ENCODE measurements at regions not wholly inside any gene's neighbourhood (a gene's known extent, or its start where the extent isn't known, plus 50 kb on each side); places are given as distances from the start of the nearest gene placed in this dataset.

GRCh38 chr6:12459945-12460661 lies 169.9 kb downstream of the EDN1 start:
- Mint-ChIP-seq H3K27me3 (peaks cover 13% of the 10 kb centered on the region in 2 donors), H3K4me1 (no peaks in the 10 kb centered on the region)

GRCh38 chr6:12467706-12468670 lies 177.8 kb downstream of the EDN1 start:
- no peak for ATAC-seq (replicated peaks)
- H3K27ac Mint-ChIP-seq: no peak overlapping the region

More at GRCh38 chr6:12459945-12460661, 169.9 kb downstream of the EDN1 start:
- H3K4me3 Mint-ChIP-seq: no peak overlapping the region
- DNase-seq (no peak), ATAC-seq (replicated peaks) (no peak)
- H3K36me3 Mint-ChIP-seq: no peaks in the 10 kb centered on the region
- no peak overlapping the region for H3K27ac Mint-ChIP-seq
- no peaks in the 10 kb centered on the region for H3K9me3 Mint-ChIP-seq

GRCh38 chr6:12472601-12473038 lies 182.5 kb downstream of the EDN1 start:
- Mint-ChIP-seq H3K4me1 (peaks cover 2 to 7% of the 10 kb centered on the region in 2 donors), H3K4me3 (no peak overlapping the region), H3K9me3 (no peaks in the 10 kb centered on the region), H3K27ac (no peak overlapping the region), H3K27me3 (peaks cover 14 to 15% of the 10 kb centered on the region in 2 donors), H3K36me3 (no peaks in the 10 kb centered on the region)
- DNase-seq (no peak), ATAC-seq (replicated peaks) (no peak)

More at GRCh38 chr6:12467706-12468670, 177.8 kb downstream of the EDN1 start:
- Mint-ChIP-seq H3K9me3 (no peaks in the 10 kb centered on the region), H3K4me1 (no peaks in the 10 kb centered on the region), H3K27me3 (peaks cover 7 to 12% of the 10 kb centered on the region in 2 donors), H3K4me3 (no peak overlapping the region), H3K36me3 (no peaks in the 10 kb centered on the region)
- DNase-seq: no peak

- Mint-ChIP-seq H3K4me1 (peaks cover 2 to 7% of the 10 kb centered on the region in 2 donors), H3K36me3 (no peaks in the 10 kb centered on the region), H3K27ac (no peak overlapping the region), H3K9me3 (no peaks in the 10 kb centered on the region), H3K27me3 (peaks cover 14 to 15% of the 10 kb centered on the region in 2 donors), H3K4me3 (no peak overlapping the region)
- DNase-seq (no peak), ATAC-seq (replicated peaks) (no peak)
Measured at GRCh38 chr6:12473494-12473893, 183.3 kb downstream of the EDN1 start.

- H3K27me3 Mint-ChIP-seq: peaks cover 14 to 15% of the 10 kb centered on the region in 2 donors
- DNase-seq: no peak
- H3K4me3 Mint-ChIP-seq: no peak overlapping the region
- ATAC-seq (replicated peaks): no peak
- H3K27ac Mint-ChIP-seq: no peak overlapping the region
- H3K36me3 Mint-ChIP-seq: no peaks in the 10 kb centered on the region
- peaks cover 2 to 7% of the 10 kb centered on the region in 2 donors for H3K4me1 Mint-ChIP-seq
- H3K9me3 Mint-ChIP-seq: no peaks in the 10 kb centered on the region
Measured at GRCh38 chr6:12474167-12475140, 184.3 kb downstream of the EDN1 start.

GRCh38 chr6:12476484-12476883 lies 186.3 kb downstream of the EDN1 start:
- no peaks in the 10 kb centered on the region for H3K36me3 Mint-ChIP-seq
- ATAC-seq (replicated peaks) (no peak), DNase-seq (no peak)
- H3K9me3 Mint-ChIP-seq: no peaks in the 10 kb centered on the region
- peaks cover 2 to 7% of the 10 kb centered on the region in 2 donors for H3K4me1 Mint-ChIP-seq
- peaks cover 9 to 13% of the 10 kb centered on the region in 2 donors for H3K27me3 Mint-ChIP-seq
- H3K4me3 Mint-ChIP-seq: no peak overlapping the region
- H3K27ac Mint-ChIP-seq: no peak overlapping the region

GRCh38 chr6:12477616-12478015 lies 187.5 kb downstream of the EDN1 start:
- H3K27me3 Mint-ChIP-seq: peaks cover 8 to 11% of the 10 kb centered on the region in 2 donors
- ATAC-seq (replicated peaks) (no peak), DNase-seq (no peak)

GRCh38 chr6:12478921-12479320 lies 188.8 kb downstream of the EDN1 start:
- Mint-ChIP-seq H3K27me3 (peaks cover 5 to 6% of the 10 kb centered on the region in 2 donors), H3K36me3 (no peaks in the 10 kb centered on the region), H3K9me3 (no peaks in the 10 kb centered on the region), H3K27ac (no peak overlapping the region), H3K4me3 (no peak overlapping the region), H3K4me1 (peaks cover 9 to 17% of the 10 kb centered on the region in 2 donors)
- ATAC-seq (replicated peaks) (no peak), DNase-seq (no peak)

More at GRCh38 chr6:12477616-12478015, 187.5 kb downstream of the EDN1 start:
- no peak overlapping the region for H3K27ac Mint-ChIP-seq
- no peaks in the 10 kb centered on the region for H3K9me3 Mint-ChIP-seq
- H3K4me1 Mint-ChIP-seq: peaks cover 4 to 7% of the 10 kb centered on the region in 2 donors
- no peaks in the 10 kb centered on the region for H3K36me3 Mint-ChIP-seq
- H3K4me3 Mint-ChIP-seq: no peak overlapping the region

GRCh38 chr6:12479451-12479850 lies 189.3 kb downstream of the EDN1 start:
- H3K4me1 Mint-ChIP-seq: peaks cover 9 to 17% of the 10 kb centered on the region in 2 donors
- H3K27me3 Mint-ChIP-seq: peaks cover 0 to 4% of the 10 kb centered on the region in 2 donors
- no peak for ATAC-seq (replicated peaks)
- H3K4me3 Mint-ChIP-seq: no peak overlapping the region
- no peak for DNase-seq
- H3K36me3 Mint-ChIP-seq: no peaks in the 10 kb centered on the region
- no peaks in the 10 kb centered on the region for H3K9me3 Mint-ChIP-seq
- H3K27ac Mint-ChIP-seq: no peak overlapping the region

GRCh38 chr6:12479881-12480280 lies 189.7 kb downstream of the EDN1 start:
- Mint-ChIP-seq H3K4me3 (no peak overlapping the region), H3K27me3 (peaks cover 0 to 4% of the 10 kb centered on the region in 2 donors), H3K36me3 (no peaks in the 10 kb centered on the region), H3K9me3 (no peaks in the 10 kb centered on the region), H3K4me1 (peaks cover 9 to 17% of the 10 kb centered on the region in 2 donors), H3K27ac (no peak overlapping the region)
- DNase-seq (no peak), ATAC-seq (replicated peaks) (no peak)

GRCh38 chr6:12480379-12480778 lies 190.2 kb downstream of the EDN1 start:
- Mint-ChIP-seq H3K4me1 (peaks cover 9 to 17% of the 10 kb centered on the region in 2 donors), H3K27ac (no peak overlapping the region), H3K4me3 (no peak overlapping the region), H3K9me3 (no peaks in the 10 kb centered on the region), H3K36me3 (no peaks in the 10 kb centered on the region), H3K27me3 (peaks cover 0 to 4% of the 10 kb centered on the region in 2 donors)
- no peak for DNase-seq
- ATAC-seq (replicated peaks): no peak

- Mint-ChIP-seq H3K4me1 (peaks cover 7 to 13% of the 10 kb centered on the region in 2 donors), H3K27me3 (peaks cover 0 to 4% of the 10 kb centered on the region in 2 donors), H3K36me3 (no peaks in the 10 kb centered on the region), H3K9me3 (no peaks in the 10 kb centered on the region), H3K27ac (no peak overlapping the region), H3K4me3 (no peak overlapping the region)
- ATAC-seq (replicated peaks) (no peak), DNase-seq (no peak)
Measured at GRCh38 chr6:12481292-12481691, 191.1 kb downstream of the EDN1 start.

- Mint-ChIP-seq H3K4me1 (peaks cover 7 to 9% of the 10 kb centered on the region in 2 donors), H3K36me3 (no peaks in the 10 kb centered on the region), H3K4me3 (no peak overlapping the region), H3K27me3 (peaks cover 0 to 4% of the 10 kb centered on the region in 2 donors), H3K27ac (no peak overlapping the region), H3K9me3 (no peaks in the 10 kb centered on the region)
- DNase-seq (no peak), ATAC-seq (replicated peaks) (no peak)
Measured at GRCh38 chr6:12481850-12482249, 191.7 kb downstream of the EDN1 start.

All from stimulated activated naive B cell treated with anti-CD40 and anti-IgM and Interleukin-4, amounts not matched to agents 10 μg/mL and 1 μg/mL and 100 μg/mL, for 72 hours (primary cell).